GM15510 (cell line): ENCODE measurements at regions not wholly inside any gene's neighbourhood (a gene's known extent, or its start where the extent isn't known, plus 50 kb on each side); places are given as distances from the start of the nearest gene placed in this dataset.

Experiments used
- POLR2A ChIP-seq: IDR thresholded peaks from 3 replicates; pipeline ENCODE4 v1.6.1; 2011; ENCODE audit warnings: borderline replicate concordance; ENCODE audit not compliant: insufficient read length; ENCODE audit errors: extremely low read depth

GRCh38 chrX:13386092-13386491 lies 66.2 kb upstream of the ATXN3L start:
- no peak for TF ChIP-seq POLR2A

GRCh38 chrX:13383907-13384306 lies 64.1 kb upstream of the ATXN3L start:
- no peak for TF ChIP-seq POLR2A

GRCh38 chrX:13381514-13381913 lies 61.7 kb upstream of the ATXN3L start:
- TF ChIP-seq POLR2A = no peak

GRCh38 chrX:13380211-13380610 lies 60.4 kb upstream of the ATXN3L start:
- no peak for TF ChIP-seq POLR2A

- no peak for TF ChIP-seq POLR2A
Measured at GRCh38 chrX:13377550-13377934, 57.7 kb upstream of the ATXN3L start.

- TF ChIP-seq POLR2A = no peak
Measured at GRCh38 chrX:13376857-13377549, 57.1 kb upstream of the ATXN3L start.

GRCh38 chrX:13374364-13374763 lies 54.5 kb upstream of the ATXN3L start:
- TF ChIP-seq POLR2A = no peak

- no peak for TF ChIP-seq POLR2A
Measured at GRCh38 chrX:13373431-13374187, 53.8 kb upstream of the ATXN3L start.

- TF ChIP-seq POLR2A = no peak
Measured at GRCh38 chrX:13373027-13373426, 53.2 kb upstream of the ATXN3L start.

GRCh38 chrX:13372203-13372980 lies 52.5 kb upstream of the ATXN3L start:
- TF ChIP-seq POLR2A = no peak

GRCh38 chrX:13371186-13371585 lies 51.3 kb upstream of the ATXN3L start:
- TF ChIP-seq POLR2A = no peak

- no peak for TF ChIP-seq POLR2A
Measured at GRCh38 chrX:13370713-13371112, 50.9 kb upstream of the ATXN3L start.
